VCaP (cell line): ENCODE measurements at regions not wholly inside any gene's neighbourhood (a gene's known extent, or its start where the extent isn't known, plus 50 kb on each side); places are given as distances from the start of the nearest gene placed in this dataset.

Source experiments
- H3K27ac ChIP-seq: fragments of 450-650 bp; 2 replicates; pipeline ENCODE4 v1.5.1; 2017
- CTCF ChIP-seq: fragments of 450-650 bp; conservative IDR thresholded peaks from 2 replicates; pipeline ENCODE4 v1.5.1; 2017; ENCODE audit warnings: mild to moderate bottlenecking, moderate library complexity

GRCh38 chr2:149745396-149746230, 158.0 kb upstream of the MMADHC start:
- no peak for TF ChIP-seq CTCF
- H3K27ac ChIP-seq: no peak overlapping the region

- TF ChIP-seq CTCF: no peak
- no peak overlapping the region for H3K27ac ChIP-seq
These were observed 157.3 kb upstream of the MMADHC start for GRCh38 chr2:149744865-149745264.

- no peak overlapping the region for H3K27ac ChIP-seq
- TF ChIP-seq CTCF: no peak
These were observed 156.4 kb upstream of the MMADHC start for GRCh38 chr2:149743842-149744448.

GRCh38 chr2:149741646-149742045, 154.1 kb upstream of the MMADHC start:
- no peak overlapping the region for H3K27ac ChIP-seq
- TF ChIP-seq CTCF: no peak

GRCh38 chr2:149740490-149740889, 152.9 kb upstream of the MMADHC start:
- no peak overlapping the region for H3K27ac ChIP-seq
- no peak for TF ChIP-seq CTCF

GRCh38 chr2:149739883-149740265, 152.3 kb upstream of the MMADHC start:
- no peak for TF ChIP-seq CTCF
- H3K27ac ChIP-seq: no peak overlapping the region

- no peak overlapping the region for H3K27ac ChIP-seq
- TF ChIP-seq CTCF: no peak
These were observed 151.8 kb upstream of the MMADHC start for GRCh38 chr2:149739171-149739882.
